Mesenchymal stem cell (in vitro differentiated cells and primary cell): ENCODE measurements at regions not wholly inside any gene's neighbourhood (a gene's known extent, or its start where the extent isn't known, plus 50 kb on each side); places are given as distances from the start of the nearest gene placed in this dataset.

ENCODE experiments used
- DNase-seq: peaks from one replicate; pipeline ENCODE4 v3.0.0-alpha.2; 2013
- H2AFZ ChIP-seq: one replicate; pipeline ENCODE4 v1.6.1; 2013; ENCODE audit warnings: low read depth, mild to moderate bottlenecking, control low read depth, inconsistent platforms, low read length, moderate library complexity
- H2AK5ac ChIP-seq: 2 replicates; pipeline ENCODE4 v1.6.1; 2013; ENCODE audit warnings: low read length, moderate library complexity, mild to moderate bottlenecking, inconsistent platforms; ENCODE audit not compliant: severe bottlenecking
- H2BK120ac ChIP-seq: one replicate; pipeline ENCODE4 v1.6.1; 2013; ENCODE audit warnings: low read depth, mild to moderate bottlenecking, inconsistent platforms, low read length, moderate library complexity
- H2BK12ac ChIP-seq, 2 experiments: one replicate each; pipeline ENCODE4 v1.6.1; 2013; ENCODE audit warnings: inconsistent platforms in 2 of 2, low read length in 2 of 2, mild to moderate bottlenecking in 2 of 2, moderate library complexity in 2 of 2, control low read depth in 1 of 2
- H2BK15ac ChIP-seq: one replicate; pipeline ENCODE4 v1.6.1; 2013; ENCODE audit warnings: mild to moderate bottlenecking, low read depth, inconsistent platforms; ENCODE audit not compliant: poor library complexity, severe bottlenecking
- H2BK5ac ChIP-seq: 2 replicates; pipeline ENCODE4 v1.6.1; 2013; ENCODE audit warnings: low read depth, mild to moderate bottlenecking, low read length, control low read depth, inconsistent platforms; ENCODE audit not compliant: poor library complexity, severe bottlenecking
- H3K14ac ChIP-seq, 2 experiments: one replicate each; pipeline ENCODE4 v1.6.1; 2013; ENCODE audit warnings: inconsistent platforms in 2 of 2, low read length in 2 of 2, control low read depth in 1 of 2, mild to moderate bottlenecking in 1 of 2, moderate library complexity in 1 of 2
- H3K18ac ChIP-seq, 2 experiments: one replicate each; pipeline ENCODE4 v1.6.1; 2013; ENCODE audit warnings: inconsistent platforms in 2 of 2, low read length in 2 of 2, control low read depth in 1 of 2, low read depth in 1 of 2, mild to moderate bottlenecking in 1 of 2
- H3K23ac ChIP-seq, 2 experiments: one replicate each; pipeline ENCODE4 v1.6.1; 2013; ENCODE audit warnings: inconsistent platforms in 2 of 2, low read length in 2 of 2, mild to moderate bottlenecking in 2 of 2, moderate library complexity in 2 of 2, control low read depth in 1 of 2
- H3K27ac ChIP-seq: 2 replicates; pipeline ENCODE4 v1.5.1; 2013; ENCODE audit warnings: mild to moderate bottlenecking, moderate library complexity, low read length, control low read depth, inconsistent platforms; ENCODE audit not compliant: poor library complexity, severe bottlenecking
- H3K27me3 ChIP-seq, 2 experiments: 2 replicates each; pipeline versions ENCODE4 v1.6.1 to v1.7.0; 2013; ENCODE audit warnings: low read length in 2 of 2, mild to moderate bottlenecking in 2 of 2, moderate library complexity in 2 of 2, control low read depth in 1 of 2, inconsistent platforms in 1 of 2; ENCODE audit not compliant: control insufficient read depth in 1 of 2, insufficient read depth in 1 of 2
- H3K36me3 ChIP-seq, 2 experiments: 2 replicates each; pipeline versions ENCODE4 v1.6.1 to v1.7.0; 2013; ENCODE audit warnings: low read length in 2 of 2, control low read depth in 1 of 2, inconsistent platforms in 1 of 2, low read depth in 1 of 2, mild to moderate bottlenecking in 1 of 2; ENCODE audit not compliant: insufficient read depth in 2 of 2, control insufficient read depth in 1 of 2
- H3K4ac ChIP-seq, 2 experiments: one replicate each; pipeline ENCODE4 v1.6.1; 2013; ENCODE audit warnings: inconsistent platforms in 2 of 2, low read length in 2 of 2, mild to moderate bottlenecking in 2 of 2, moderate library complexity in 2 of 2, control low read depth in 1 of 2, low read depth in 1 of 2
- H3K4me1 ChIP-seq: 2 replicates; pipeline ENCODE4 v1.6.1; 2013; ENCODE audit warnings: low read depth, low read length, control low read depth; ENCODE audit not compliant: control insufficient read depth, insufficient read depth
- H3K4me2 ChIP-seq: 2 replicates; pipeline ENCODE4 v1.6.1; 2013; ENCODE audit warnings: low read length, mild to moderate bottlenecking, inconsistent platforms; ENCODE audit not compliant: poor library complexity, severe bottlenecking
- H3K4me3 ChIP-seq, 2 experiments: 2 replicates each; pipeline versions ENCODE4 v1.5.1 to v1.7.0; 2013; ENCODE audit warnings: low read length in 2 of 2, mild to moderate bottlenecking in 2 of 2, control low read depth in 1 of 2, low read depth in 1 of 2; ENCODE audit not compliant: insufficient read depth in 1 of 2
- H3K79me1 ChIP-seq: replicated peaks from 2 replicates; pipeline ENCODE4 v1.6.1; 2013; ENCODE audit warnings: mild to moderate bottlenecking, control low read depth, low read length, inconsistent platforms; ENCODE audit not compliant: poor library complexity, severe bottlenecking
- H3K9ac ChIP-seq: 2 replicates; pipeline ENCODE4 v1.7.0; 2013; ENCODE audit warnings: mild to moderate bottlenecking, low read length, moderate library complexity
- H3K9me3 ChIP-seq: 2 replicates; pipeline ENCODE4 v1.7.0; 2013; ENCODE audit warnings: mild to moderate bottlenecking, low read length; ENCODE audit not compliant: control insufficient read depth
- H4K8ac ChIP-seq: one replicate; pipeline ENCODE4 v1.6.1; 2013; ENCODE audit warnings: inconsistent platforms, mild to moderate bottlenecking, low read length, moderate library complexity
- H4K91ac ChIP-seq: one replicate; pipeline ENCODE4 v1.6.1; 2013; ENCODE audit warnings: mild to moderate bottlenecking, low read length, inconsistent platforms
- WGBS: methylation state at CpG from one replicate; pipeline ENCODE4 v1.1.7; 2013; ENCODE audit warnings: mixed read lengths; 5-methylcytosine and 5-hydroxymethylcytosine counted together

DNA sequence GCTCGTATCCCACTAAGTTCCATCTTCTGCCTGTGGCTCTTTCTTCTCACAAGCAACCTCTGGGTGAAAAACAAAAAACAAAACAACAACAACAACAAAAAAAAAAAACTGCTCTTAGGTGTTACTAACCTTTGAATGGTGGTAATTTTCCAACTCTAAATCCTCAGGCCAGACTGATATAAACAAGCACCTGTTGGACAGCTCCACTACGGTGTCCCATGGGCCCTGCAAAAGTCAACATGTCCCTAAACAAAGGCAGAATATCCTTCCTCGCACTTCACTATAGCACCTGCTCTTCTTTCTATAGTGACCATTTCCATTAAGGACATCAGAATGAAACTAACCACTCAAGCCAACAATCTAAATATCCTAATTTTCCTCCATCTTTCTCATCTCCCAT lies 54.6 kb upstream of the PARM1 start:
- Histone ChIP-seq H2BK15ac (no peak overlapping the region), H2BK12ac (no peak overlapping the region), H2AK5ac (no peak overlapping the region), H3K18ac (no peak overlapping the region), H2BK5ac (no peak overlapping the region), H3K4me1 (no peaks in the 10 kb centered on the region), H4K91ac (no peak overlapping the region), H2AFZ (no peak overlapping the region), H3K36me3 (no peaks in the 10 kb centered on the region), H3K9ac (no peak overlapping the region), H3K27ac (no peak overlapping the region), H3K4me3 (no peak overlapping the region), H3K79me1 (no peaks in the 10 kb centered on the region), H3K4ac (no peak overlapping the region), H3K23ac (no peak overlapping the region), H3K14ac (no peak overlapping the region), H4K8ac (no peak overlapping the region), H3K9me3 (peaks cover 2% of the 10 kb centered on the region), H3K4me2 (no peak overlapping the region), H2BK120ac (no peak overlapping the region), H3K27me3 (peaks cover 0 to 5% of the 10 kb centered on the region in 2 experiments)
- DNase-seq = no peak
- 85% methylated on average over 3 of the region's 3 CpGs for WGBS

DNA sequence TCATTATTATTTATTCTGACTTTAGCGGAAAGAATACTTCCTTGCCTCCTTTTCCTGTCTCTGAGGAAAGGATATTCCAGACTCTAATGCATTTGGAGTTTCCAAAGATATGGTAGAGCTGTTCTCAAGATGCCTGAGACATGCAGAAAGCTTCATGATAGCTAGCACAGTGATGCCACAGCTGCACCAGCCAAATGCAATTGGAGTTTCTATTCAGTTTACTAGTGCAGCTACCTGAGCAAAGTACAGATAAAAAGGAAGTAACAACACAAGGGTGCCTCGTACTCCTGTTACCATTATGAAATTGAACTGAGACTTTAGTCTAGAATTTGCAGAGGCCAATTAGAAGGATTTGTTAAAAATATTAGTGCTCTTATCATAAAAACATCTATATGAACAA lies 57.5 kb upstream of the PARM1 start:
- no peak overlapping the region for H2BK12ac ChIP-seq
- peaks cover 0 to under 1% of the 10 kb centered on the region in 2 experiments for H3K27me3 ChIP-seq
- H2BK120ac ChIP-seq = no peak overlapping the region
- H4K91ac ChIP-seq = no peak overlapping the region
- H2AK5ac ChIP-seq = no peak overlapping the region
- no peak overlapping the region for H3K4me2 ChIP-seq
- no peak overlapping the region for H4K8ac ChIP-seq
- H2BK15ac ChIP-seq = no peak overlapping the region
- no peak overlapping the region for H3K4me3 ChIP-seq
- H3K4me1 ChIP-seq = no peaks in the 10 kb centered on the region
- H3K9me3 ChIP-seq = no peaks in the 10 kb centered on the region
- H3K27ac ChIP-seq = no peak overlapping the region
- H3K36me3 ChIP-seq = no peaks in the 10 kb centered on the region
- H2BK5ac ChIP-seq = no peak overlapping the region
- H3K14ac ChIP-seq = no peak overlapping the region
- H3K18ac ChIP-seq = no peak overlapping the region
- no peak overlapping the region for H3K23ac ChIP-seq
- no peak overlapping the region for H2AFZ ChIP-seq
- no peaks in the 10 kb centered on the region for H3K79me1 ChIP-seq
- no peak for DNase-seq
- 63% methylated on average over 1 of the region's 2 CpGs for WGBS
- H3K4ac ChIP-seq = no peak overlapping the region
- no peak overlapping the region for H3K9ac ChIP-seq

GRCh38 chr4:74874753-74875367 lies 58.1 kb upstream of the PARM1 start:
- 36% methylated on average over 1 of the region's 1 CpG for WGBS
- H3K27ac ChIP-seq = no peak overlapping the region
- peaks cover 0 to 3% of the 10 kb centered on the region in 2 experiments for H3K27me3 ChIP-seq

GRCh38 chr4:74873545-74874301 lies 59.2 kb upstream of the PARM1 start:
- H2BK15ac ChIP-seq = no peak overlapping the region
- no peak overlapping the region for H2BK120ac ChIP-seq
- H3K4ac ChIP-seq = no peak overlapping the region
- 87% methylated on average over 2 of the region's 3 CpGs for WGBS
- no peaks in the 10 kb centered on the region for H3K4me1 ChIP-seq
- H3K4me2 ChIP-seq = no peak overlapping the region
- H3K14ac ChIP-seq = no peak overlapping the region
- H4K8ac ChIP-seq = no peak overlapping the region
- no peaks in the 10 kb centered on the region for H3K9me3 ChIP-seq
- H3K36me3 ChIP-seq = no peaks in the 10 kb centered on the region
- no peak overlapping the region for H2BK5ac ChIP-seq
- no peak overlapping the region for H3K23ac ChIP-seq
- peak; percentile 9 for DNase-seq
- H2AFZ ChIP-seq = no peak overlapping the region
- no peak overlapping the region for H4K91ac ChIP-seq
- H3K9ac ChIP-seq = no peak overlapping the region
- no peaks in the 10 kb centered on the region for H3K79me1 ChIP-seq
- H3K18ac ChIP-seq = no peak overlapping the region
- no peak overlapping the region for H2BK12ac ChIP-seq
- no peak overlapping the region for H3K4me3 ChIP-seq
- H2AK5ac ChIP-seq = no peak overlapping the region
- H3K27me3 ChIP-seq = peaks cover 0 to 3% of the 10 kb centered on the region in 2 experiments
- H3K27ac ChIP-seq = no peak overlapping the region

More at GRCh38 chr4:74874753-74875367, 58.1 kb upstream of the PARM1 start:
- no peak overlapping the region for H3K14ac ChIP-seq
- H2BK15ac ChIP-seq = no peak overlapping the region
- H3K9ac ChIP-seq = no peak overlapping the region
- no peak overlapping the region for H2BK120ac ChIP-seq
- no peak overlapping the region for H4K91ac ChIP-seq
- H3K23ac ChIP-seq = no peak overlapping the region
- H3K9me3 ChIP-seq = no peaks in the 10 kb centered on the region
- no peaks in the 10 kb centered on the region for H3K4me1 ChIP-seq
- no peak overlapping the region for H2AFZ ChIP-seq
- H4K8ac ChIP-seq = no peak overlapping the region
- H3K4ac ChIP-seq = no peak overlapping the region
- no peaks in the 10 kb centered on the region for H3K36me3 ChIP-seq
- H2BK5ac ChIP-seq = no peak overlapping the region
- no peak overlapping the region for H3K18ac ChIP-seq
- H3K79me1 ChIP-seq = no peaks in the 10 kb centered on the region
- DNase-seq = peak; percentile 79
- H2BK12ac ChIP-seq = no peak overlapping the region
- H2AK5ac ChIP-seq = no peak overlapping the region
- H3K4me3 ChIP-seq = no peak overlapping the region
- no peak overlapping the region for H3K4me2 ChIP-seq
